Mucosa of descending colon (tissue), 3 donors: ENCODE measurements at regions not wholly inside any gene's neighbourhood (a gene's known extent, or its start where the extent isn't known, plus 50 kb on each side); places are given as distances from the start of the nearest gene placed in this dataset.
"Not testable (repeated sequence)": the region's sequence is repeated elsewhere in the genome, so short reads cannot be mapped to it uniquely, and the experiment has no call there.

ENCODE experiments used
- ATAC-seq: fragments of 200-7000 bp; cut with Tn5 transposase; one replicate; pipeline ENCODE4 v1.9.1; 2020; ENCODE audit warnings: mild to moderate bottlenecking, moderate library complexity
- DNase-seq, 3 donors: peaks; one replicate each; pipeline ENCODE4 v3.0.0-alpha.2; 2020
- H3K36me3 ChIP-seq: fragments of 200-600 bp; one replicate; pipeline ENCODE4 v1.8.0; 2021; ENCODE audit warnings: low read depth, mild to moderate bottlenecking
- H3K4me1 ChIP-seq: fragments of 200-600 bp; one replicate; pipeline ENCODE4 v1.8.0; 2021; ENCODE audit warnings: low read depth, mild to moderate bottlenecking
- H3K4me3 ChIP-seq: fragments of 200-600 bp; one replicate; pipeline ENCODE4 v1.8.0; 2021; ENCODE audit warnings: mild to moderate bottlenecking
- H3K9me3 ChIP-seq: fragments of 200-600 bp; one replicate; pipeline ENCODE4 v1.8.0; 2021; ENCODE audit warnings: mild to moderate bottlenecking
- CTCF ChIP-seq: fragments of 200-600 bp; IDR thresholded peaks from one replicate; pipeline ENCODE4 v1.8.0; 2022; ENCODE audit warnings: antibody characterized with exemption, mild to moderate bottlenecking
- intact Hi-C, 2 donors: fragments of 100-400 bp; cut with DNase I in 1 of 2; cut with micrococcal nuclease in 1 of 2; formaldehyde crosslinking; loops; one replicate each; pipeline versions ENCODE4 v1.11.0 to v1.11.1; 2022; cut with DNase I, micrococcal nuclease
- donor health status: DM: no; HTN: no; CAD: no; lungs with moderate emphysema.
- donor health status: DM: no; HTN: no; CAD: no.
- donor health status: DM: no; HTN: yes; CAD: no.

DNA sequence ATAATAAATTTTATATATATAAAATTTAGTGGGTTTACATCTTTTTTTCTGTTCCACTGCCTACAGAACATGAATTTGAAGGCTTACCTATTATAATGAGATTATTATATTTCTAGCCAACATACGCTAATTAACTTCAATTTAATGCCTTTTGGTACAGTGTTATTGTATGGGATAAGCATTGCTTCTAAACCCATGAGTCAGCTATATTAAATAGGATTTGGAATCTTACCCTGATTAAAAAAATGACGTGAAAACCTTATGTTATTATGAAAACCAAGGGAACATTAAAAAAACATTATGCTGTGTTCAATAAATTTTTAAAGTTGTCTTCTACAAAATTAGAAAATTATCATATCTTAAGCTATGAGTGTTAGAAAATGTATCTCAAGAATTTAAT is 334.0 kb upstream of the RGS17 start:
- H3K4me3 ChIP-seq: no peak overlapping the region
- H3K9me3 ChIP-seq: no peaks in the 10 kb centered on the region
- DNase-seq: no peak
- intact Hi-C loops: no loop called here
- H3K4me1 ChIP-seq: no peaks in the 10 kb centered on the region
- ATAC-seq: no peak
- H3K36me3 ChIP-seq: no peaks in the 10 kb centered on the region
- no peak for TF ChIP-seq CTCF

- no peak for TF ChIP-seq CTCF
- no peaks in the 10 kb centered on the region for H3K4me1 ChIP-seq
- intact Hi-C loops: no loop called here
- ATAC-seq (no peak), DNase-seq (no peak)
- no peak overlapping the region for H3K4me3 ChIP-seq
- no peaks in the 10 kb centered on the region for H3K36me3 ChIP-seq
- H3K9me3 ChIP-seq: no peaks in the 10 kb centered on the region
Measured at GRCh38 chr6:153449279-153449678, 318.2 kb upstream of the RGS17 start.

- DNase-seq, H3K4me1 ChIP-seq, ATAC-seq, intact Hi-C loops, H3K9me3 ChIP-seq, H3K4me3 ChIP-seq, H3K36me3 ChIP-seq: not testable (repeated sequence)
Measured at GRCh38 chr6:153442749-153443148, 311.7 kb upstream of the RGS17 start.

GRCh38 chr6:153442096-153442495 is 311.0 kb upstream of the RGS17 start:
- H3K9me3 ChIP-seq: no peaks in the 10 kb centered on the region
- ATAC-seq (no peak), DNase-seq (no peak)
- no peaks in the 10 kb centered on the region for H3K4me1 ChIP-seq
- no peak for TF ChIP-seq CTCF
- H3K4me3 ChIP-seq: no peak overlapping the region
- intact Hi-C loops: no loop called here
- H3K36me3 ChIP-seq: no peaks in the 10 kb centered on the region

DNA sequence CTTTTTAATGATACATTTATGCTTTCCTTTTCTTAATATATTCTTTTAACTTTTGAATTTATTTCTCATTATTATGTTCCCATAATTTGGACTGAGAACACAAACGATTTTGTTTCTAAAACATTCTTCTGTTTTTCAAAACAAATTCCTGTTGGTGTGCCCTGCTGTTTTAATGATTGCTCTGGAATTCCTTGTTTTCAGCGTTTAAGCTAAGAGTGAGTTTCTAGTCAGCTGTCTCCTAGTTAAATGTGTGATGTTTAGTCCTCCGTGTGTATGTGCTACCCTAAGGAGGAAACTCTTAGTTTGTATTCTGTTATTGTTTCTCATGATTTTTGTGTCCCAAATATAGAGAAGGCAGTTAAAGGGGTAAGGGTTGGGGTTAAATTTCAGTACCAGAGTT is 306.1 kb upstream of the RGS17 start:
- Histone ChIP-seq H3K9me3 (no peaks in the 10 kb centered on the region), H3K36me3 (no peaks in the 10 kb centered on the region), H3K4me1 (no peaks in the 10 kb centered on the region), H3K4me3 (no peak overlapping the region)
- ATAC-seq: no peak
- no peak for TF ChIP-seq CTCF
- no peak for DNase-seq
- intact Hi-C loops: no loop called here

GRCh38 chr6:153436351-153436750 is 305.3 kb upstream of the RGS17 start:
- H3K36me3 ChIP-seq: no peaks in the 10 kb centered on the region
- H3K9me3 ChIP-seq: no peaks in the 10 kb centered on the region
- intact Hi-C loops: no loop called here
- DNase-seq (no peak), ATAC-seq (no peak)
- H3K4me3 ChIP-seq: no peak overlapping the region
- H3K4me1 ChIP-seq: no peaks in the 10 kb centered on the region
- no peak for TF ChIP-seq CTCF
